HG03432 (cell line): ENCODE measurements at regions not wholly inside any gene's neighbourhood (a gene's known extent, or its start where the extent isn't known, plus 50 kb on each side); places are given as distances from the start of the nearest gene placed in this dataset.
"Not testable (repeated sequence)": the region's sequence is repeated elsewhere in the genome, so short reads cannot be mapped to it uniquely, and the experiment has no call there.

Source experiments
- ATAC-seq: cut with Tn5 transposase; IDR thresholded peaks from one replicate; pipeline ENCODE4 v1.9.1; 2021; ENCODE audit warnings: mild to moderate bottlenecking, moderate library complexity; ENCODE audit not compliant: unreplicated experiment

- ATAC-seq, result no peak
These were observed 434.5 kb upstream of the GOT2 start for GRCh38 chr16:59168461-59169114.

GRCh38 chr16:59164461-59164860, 430.3 kb upstream of the GOT2 start:
- no peak for ATAC-seq

DNA sequence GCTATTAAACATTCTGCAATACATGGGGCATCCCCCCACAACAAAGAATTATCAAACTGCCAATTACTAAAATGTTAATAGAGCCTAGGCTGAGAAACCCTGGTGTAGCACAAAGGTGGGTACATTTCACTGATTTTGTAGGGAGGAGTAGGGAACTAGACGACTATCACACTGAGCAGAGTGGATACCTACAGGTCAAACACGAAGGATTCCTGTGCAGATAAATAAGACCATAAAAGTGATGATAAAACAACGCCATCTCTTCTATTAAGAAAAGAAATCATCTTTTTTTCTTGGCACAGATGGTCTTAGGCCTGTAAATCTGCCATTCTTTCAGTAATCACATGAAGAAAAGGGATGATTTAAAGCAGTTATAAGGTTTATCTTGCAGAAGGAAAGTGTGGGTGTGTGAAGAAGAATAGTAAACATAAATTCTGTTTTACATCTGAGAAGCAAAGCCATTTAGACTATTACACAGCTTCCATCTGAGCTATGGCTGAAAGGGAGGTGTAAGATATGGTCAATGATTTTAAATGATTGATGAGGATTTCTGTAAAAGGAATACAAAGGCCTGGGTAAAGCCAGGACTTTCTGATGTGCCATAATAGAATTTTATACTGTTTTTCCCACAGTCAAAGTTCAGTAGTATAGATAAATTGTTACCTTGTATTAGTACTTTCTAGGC, 429.4 kb upstream of the GOT2 start:
- no peak for ATAC-seq

- ATAC-seq, result no peak
These were observed 427.6 kb upstream of the GOT2 start for GRCh38 chr16:59161679-59162078.

- no peak for ATAC-seq
These were observed 420.2 kb upstream of the GOT2 start for GRCh38 chr16:59154295-59154694.

- no peak for ATAC-seq
These were observed 414.6 kb upstream of the GOT2 start for GRCh38 chr16:59148769-59149155.

DNA sequence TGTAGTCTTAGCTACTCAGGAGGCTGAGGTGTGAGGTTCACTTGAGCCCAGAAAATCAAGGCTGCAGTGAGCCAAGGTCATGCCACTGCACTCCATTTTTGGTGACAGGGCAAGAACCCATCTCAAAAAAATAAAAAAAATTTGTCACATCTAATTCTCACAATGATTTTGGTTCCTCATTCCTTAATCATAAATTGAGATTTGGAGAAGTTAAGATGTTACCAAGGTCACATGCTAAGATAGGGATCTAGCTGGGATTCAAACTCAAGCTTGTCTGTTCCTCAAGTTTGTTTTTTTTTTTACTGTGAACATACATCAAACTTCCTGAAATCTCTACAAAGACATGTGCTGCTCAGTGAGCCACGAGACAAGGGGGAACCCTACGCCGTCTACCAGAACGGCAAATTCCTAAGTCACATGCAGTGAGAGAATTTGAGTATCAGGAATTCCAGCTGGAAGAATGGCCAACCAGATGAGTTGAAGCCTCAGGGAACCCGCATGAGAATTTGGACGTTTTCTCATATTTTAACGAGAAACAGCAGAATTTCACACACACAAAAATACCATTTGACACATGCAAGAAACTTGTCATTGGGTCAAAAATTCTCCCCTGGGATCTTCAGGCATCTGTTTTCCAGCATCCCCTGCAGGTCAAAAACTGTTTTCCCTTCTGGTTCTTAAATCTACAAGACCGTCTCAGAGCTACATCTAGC, 414.1 kb upstream of the GOT2 start:
- ATAC-seq, result no peak

GRCh38 chr16:59146140-59146539, 412.0 kb upstream of the GOT2 start:
- no peak for ATAC-seq

DNA sequence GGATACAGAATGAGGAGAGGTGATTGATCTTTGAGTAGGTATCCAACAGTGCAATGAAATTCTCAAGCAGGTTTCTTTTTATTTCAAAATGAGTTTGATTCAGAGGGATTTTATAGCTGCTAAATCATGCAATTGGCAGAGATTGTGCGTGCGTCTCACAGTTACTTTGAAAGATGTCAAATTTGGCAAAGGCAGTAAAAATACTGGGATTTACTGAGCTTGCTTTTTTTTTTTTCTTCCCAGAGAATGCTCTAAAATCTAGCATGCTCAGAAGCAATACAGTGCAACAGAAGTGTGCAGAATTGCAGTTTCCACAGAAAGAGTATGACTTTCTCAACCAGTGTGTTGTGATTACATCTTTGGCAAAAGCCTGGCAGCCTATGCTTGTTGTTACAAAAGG, 410.7 kb upstream of the GOT2 start:
- ATAC-seq, result no peak

- no peak for ATAC-seq
These were observed 410.2 kb upstream of the GOT2 start for GRCh38 chr16:59144326-59144725.

DNA sequence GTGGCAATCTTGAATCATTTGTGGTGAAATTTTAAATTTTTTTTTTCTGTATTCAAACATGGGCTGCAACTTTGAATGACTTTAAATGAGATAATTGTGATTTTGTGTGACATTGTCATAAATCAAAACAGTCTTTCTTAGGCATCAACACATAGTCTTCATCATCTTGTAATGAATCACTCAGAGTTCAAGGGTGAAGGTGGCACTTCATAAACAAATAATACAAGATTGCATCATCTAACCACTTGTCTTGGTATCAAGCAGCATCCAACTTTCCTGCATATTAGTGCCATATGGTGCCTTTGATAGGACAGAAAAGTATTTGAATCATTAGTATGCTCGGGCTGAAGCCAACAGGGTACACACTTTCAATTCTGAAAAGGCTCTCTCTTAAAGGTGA, 392.4 kb upstream of the GOT2 start:
- no peak for ATAC-seq

GRCh38 chr16:59124056-59124455, 389.9 kb upstream of the GOT2 start:
- no peak for ATAC-seq

GRCh38 chr16:59123479-59123878, 389.4 kb upstream of the GOT2 start:
- no peak for ATAC-seq

GRCh38 chr16:59122262-59122537, 388.1 kb upstream of the GOT2 start:
- no peak for ATAC-seq

- no peak for ATAC-seq
These were observed 387.5 kb upstream of the GOT2 start for GRCh38 chr16:59121411-59122261.

DNA sequence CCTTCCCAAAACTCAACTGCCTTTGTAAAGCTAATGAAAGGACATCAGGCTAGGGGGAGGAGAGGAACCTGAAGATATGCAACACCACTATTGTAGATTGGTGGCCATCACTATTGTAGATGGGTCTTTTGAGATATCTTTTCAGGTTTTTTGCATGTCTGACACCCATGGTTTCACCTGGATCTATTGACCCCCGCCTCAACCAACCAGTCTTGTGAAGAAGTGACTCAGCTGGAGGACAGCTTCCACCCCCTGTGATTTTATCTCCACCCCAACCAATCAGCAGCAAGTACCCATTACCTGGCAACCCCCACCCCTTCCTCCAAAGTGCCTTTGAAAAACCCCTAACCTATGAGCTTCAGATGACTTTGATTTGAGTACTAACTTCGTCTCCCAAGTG, 382.6 kb upstream of the GOT2 start:
- no peak for ATAC-seq

DNA sequence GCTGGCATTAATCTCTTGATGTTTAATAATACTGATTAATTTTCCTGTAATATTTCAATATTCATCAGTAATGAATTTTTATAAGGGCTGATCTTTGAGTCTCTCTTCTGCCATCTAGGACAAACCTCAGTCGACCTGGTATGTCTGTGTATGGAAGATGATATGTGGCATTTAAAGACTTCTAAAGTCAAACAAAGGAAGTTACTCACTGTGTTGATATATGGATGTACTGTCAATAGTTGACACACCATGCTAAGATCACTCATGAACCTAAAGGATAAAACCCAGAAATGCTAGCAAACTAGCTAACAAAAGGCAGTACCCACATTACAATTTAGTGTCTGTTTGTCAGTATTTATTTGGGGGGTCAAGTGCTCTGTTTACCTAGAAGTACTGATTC, 380.7 kb upstream of the GOT2 start:
- no peak for ATAC-seq

DNA sequence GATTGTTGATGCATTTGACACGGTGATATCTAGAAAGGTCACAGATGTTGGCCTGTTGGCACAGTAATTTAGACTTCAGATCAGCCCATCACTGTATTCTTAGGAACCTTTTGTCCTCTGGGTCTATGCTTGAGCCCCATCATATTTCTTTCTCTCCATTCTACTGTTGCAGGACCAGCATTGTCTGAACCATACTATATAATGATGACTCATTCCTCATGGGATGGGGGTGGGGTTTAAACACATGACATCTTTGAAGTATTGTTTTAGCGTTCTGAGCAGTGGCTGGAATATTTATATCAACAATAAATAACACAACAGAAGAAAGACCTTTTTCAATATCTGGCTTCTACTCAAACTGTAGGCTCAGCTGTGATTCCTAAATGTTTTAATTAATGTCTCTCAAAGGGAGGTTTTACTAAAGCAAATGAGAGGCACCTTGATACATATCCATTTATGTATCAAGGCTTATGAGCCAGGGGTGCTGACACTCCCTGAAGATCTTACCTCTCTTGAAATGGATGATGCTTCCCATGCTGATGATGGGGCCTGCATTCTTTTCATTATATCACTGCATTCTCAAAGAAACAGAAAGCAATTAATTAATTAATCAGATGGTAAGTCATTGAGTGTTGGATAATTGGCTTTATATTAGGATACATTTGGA, 379.0 kb upstream of the GOT2 start:
- ATAC-seq, result no peak

- ATAC-seq, result no peak
These were observed 377.2 kb upstream of the GOT2 start for GRCh38 chr16:59111280-59111679.

DNA sequence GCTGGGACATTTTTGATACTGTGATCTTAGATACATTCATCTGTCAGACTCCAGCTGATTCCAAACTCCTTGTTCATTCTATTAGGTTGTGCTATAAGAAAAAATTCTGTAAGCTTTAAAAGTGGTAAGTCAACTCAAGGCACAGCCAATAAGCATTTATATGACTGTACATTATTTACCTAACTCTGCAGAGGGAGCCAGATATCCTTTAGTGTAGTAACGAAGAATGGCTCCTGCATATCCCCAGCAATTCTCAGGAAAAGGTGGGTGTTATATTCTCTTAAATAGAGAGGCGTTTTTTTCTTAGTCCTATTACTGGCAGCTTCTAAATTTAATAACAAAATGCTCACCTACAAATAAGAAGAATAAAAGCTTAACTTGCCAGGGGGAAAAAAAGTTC, 374.3 kb upstream of the GOT2 start:
- ATAC-seq, result no peak

DNA sequence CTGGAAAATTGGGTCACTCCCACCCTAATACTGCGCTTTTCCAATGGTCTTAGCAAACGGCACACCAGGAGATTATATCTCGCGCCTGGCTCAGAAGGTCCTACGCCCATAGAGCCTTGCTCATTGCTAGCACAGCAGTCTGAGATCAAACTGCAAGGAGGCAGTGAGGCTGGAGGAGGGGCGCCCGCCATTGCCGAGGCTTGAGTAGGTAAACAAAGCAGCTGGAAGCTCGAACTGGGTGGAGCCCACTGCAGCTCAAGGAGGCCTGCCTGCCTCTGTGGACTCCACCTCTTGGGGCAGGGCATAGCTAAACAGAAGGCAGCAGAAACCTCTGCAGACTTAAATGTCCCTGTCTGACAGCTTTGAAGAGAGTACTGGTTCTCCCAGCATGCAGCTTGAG, 362.6 kb upstream of the GOT2 start:
- ATAC-seq, result not testable (repeated sequence)
